WERI-Rb-1 (cell line): ENCODE measurements at regions not wholly inside any gene's neighbourhood (a gene's known extent, or its start where the extent isn't known, plus 50 kb on each side); places are given as distances from the start of the nearest gene placed in this dataset.
A peak's percentile ranks its signal among the peaks of the same experiment; 100 is the strongest.

ENCODE experiments used
- DNase-seq: peaks from one replicate; pipeline ENCODE4 v3.0.0-alpha.2; 2020
- H3K27ac ChIP-seq: fragments of 250-450 bp; sonication (Bioruptor Pico); 2 replicates; pipeline ENCODE4 v1.5.1; 2020; ENCODE audit warnings: mild to moderate bottlenecking, moderate library complexity
- H3K27me3 ChIP-seq: fragments of 250-450 bp; sonication (Bioruptor Pico); 2 replicates; pipeline ENCODE4 v1.5.1; 2021; ENCODE audit warnings: mild to moderate bottlenecking, low read depth, moderate library complexity; ENCODE audit not compliant: insufficient read depth, severe bottlenecking
- H3K36me3 ChIP-seq: fragments of 250-450 bp; sonication (Bioruptor Pico); 2 replicates; pipeline ENCODE4 v1.5.1; 2020; ENCODE audit warnings: mild to moderate bottlenecking, moderate library complexity
- H3K4me3 ChIP-seq: 2 replicates; pipeline ENCODE4 v1.5.1; 2011; ENCODE audit warnings: low read depth, mild to moderate bottlenecking, control low read depth, low read length
- H3K9me3 ChIP-seq: fragments of 250-450 bp; sonication (Bioruptor Pico); 2 replicates; pipeline ENCODE4 v1.5.1; 2021; ENCODE audit warnings: mild to moderate bottlenecking, moderate library complexity; ENCODE audit not compliant: severe bottlenecking
- TF ChIP-seq, protein P1 (sequence below): IDR thresholded peaks from 2 replicates; pipeline ENCODE4 v1.5.1; 2011; ENCODE audit warnings: low read depth, mild to moderate bottlenecking, control low read depth, inconsistent platforms, low read length

DNA sequence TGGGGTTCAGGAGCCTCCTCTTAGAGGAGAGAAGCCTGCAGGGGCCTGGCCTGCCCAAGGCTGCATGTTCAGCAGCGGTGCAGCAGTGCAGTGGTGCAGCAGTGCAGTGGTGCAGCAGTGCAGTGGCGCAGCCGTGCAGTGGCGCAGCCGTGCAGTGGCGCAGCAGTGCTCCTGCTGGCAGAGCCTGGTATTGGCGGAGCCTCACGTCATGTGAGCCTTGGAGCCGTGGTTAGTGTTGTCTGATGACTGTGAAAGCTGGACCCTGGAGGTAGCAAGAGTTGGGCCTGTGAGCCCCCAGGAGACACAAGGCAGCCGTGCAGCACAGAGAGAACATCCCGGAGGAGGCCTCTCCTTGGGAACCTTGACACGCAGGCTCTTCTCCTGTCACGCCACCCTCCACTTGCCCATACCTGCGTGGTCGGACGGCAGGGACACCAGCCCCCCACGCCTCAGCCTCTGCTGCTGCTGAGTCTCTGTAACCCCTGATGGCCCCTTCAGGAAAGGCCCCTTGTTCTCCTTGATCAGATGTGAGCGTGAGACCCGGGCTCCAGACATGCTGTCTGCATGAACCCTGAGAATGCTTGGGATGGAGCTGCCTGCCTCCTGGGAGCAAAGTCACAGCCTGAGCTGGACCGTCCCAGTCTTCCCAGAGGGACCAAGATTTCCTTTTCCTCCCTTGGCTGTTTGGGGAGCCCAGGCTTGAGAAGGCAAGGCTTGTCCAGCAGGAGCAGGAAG, 193.7 kb downstream of the KIF26A start:
- TF ChIP-seq, protein P1, sequence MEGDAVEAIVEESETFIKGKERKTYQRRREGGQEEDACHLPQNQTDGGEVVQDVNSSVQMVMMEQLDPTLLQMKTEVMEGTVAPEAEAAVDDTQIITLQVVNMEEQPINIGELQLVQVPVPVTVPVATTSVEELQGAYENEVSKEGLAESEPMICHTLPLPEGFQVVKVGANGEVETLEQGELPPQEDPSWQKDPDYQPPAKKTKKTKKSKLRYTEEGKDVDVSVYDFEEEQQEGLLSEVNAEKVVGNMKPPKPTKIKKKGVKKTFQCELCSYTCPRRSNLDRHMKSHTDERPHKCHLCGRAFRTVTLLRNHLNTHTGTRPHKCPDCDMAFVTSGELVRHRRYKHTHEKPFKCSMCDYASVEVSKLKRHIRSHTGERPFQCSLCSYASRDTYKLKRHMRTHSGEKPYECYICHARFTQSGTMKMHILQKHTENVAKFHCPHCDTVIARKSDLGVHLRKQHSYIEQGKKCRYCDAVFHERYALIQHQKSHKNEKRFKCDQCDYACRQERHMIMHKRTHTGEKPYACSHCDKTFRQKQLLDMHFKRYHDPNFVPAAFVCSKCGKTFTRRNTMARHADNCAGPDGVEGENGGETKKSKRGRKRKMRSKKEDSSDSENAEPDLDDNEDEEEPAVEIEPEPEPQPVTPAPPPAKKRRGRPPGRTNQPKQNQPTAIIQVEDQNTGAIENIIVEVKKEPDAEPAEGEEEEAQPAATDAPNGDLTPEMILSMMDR: peak; percentile 78
- DNase-seq: peak; percentile 24
- H3K27me3 ChIP-seq: no peaks in the 10 kb centered on the region
- no peak overlapping the region for H3K27ac ChIP-seq
- peaks cover 7% of the 10 kb centered on the region for H3K9me3 ChIP-seq
- H3K4me3 ChIP-seq: no peak overlapping the region
- H3K36me3 ChIP-seq: no peaks in the 10 kb centered on the region

DNA sequence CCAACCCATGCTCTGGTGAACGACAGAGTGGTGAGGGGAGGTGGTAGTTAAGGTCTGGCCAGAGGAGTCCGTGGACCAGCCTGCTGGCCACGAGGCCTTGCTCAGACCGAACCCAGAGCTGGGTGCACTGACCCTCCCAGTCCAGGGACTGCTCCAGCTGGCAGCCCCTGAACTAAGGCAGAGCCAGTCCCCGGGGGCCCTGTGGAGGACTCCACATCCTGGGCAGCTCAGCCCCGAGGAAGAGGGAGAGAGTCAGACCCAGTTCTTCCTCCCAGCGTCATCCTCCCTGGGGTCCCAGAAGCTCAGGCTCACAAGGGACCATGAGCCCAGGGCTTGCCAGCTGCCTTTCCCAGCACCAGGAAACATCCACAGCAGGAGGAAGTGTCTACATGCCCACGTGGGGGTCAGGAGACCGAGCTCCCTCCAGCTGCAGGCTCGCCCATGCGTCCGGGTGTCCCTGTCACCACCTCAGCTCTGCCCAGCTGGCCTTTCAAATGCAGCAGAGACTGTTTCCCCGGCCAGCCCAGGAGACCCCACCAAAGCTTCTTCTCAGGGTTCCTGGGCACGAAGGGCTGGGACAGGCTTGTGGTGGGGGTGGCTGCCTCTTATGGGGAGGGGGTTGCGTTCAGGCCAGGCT, 194.4 kb downstream of the KIF26A start:
- no peak for DNase-seq
- Histone ChIP-seq H3K4me3 (no peak overlapping the region), H3K27me3 (no peaks in the 10 kb centered on the region), H3K27ac (no peak overlapping the region), H3K9me3 (peaks cover 7% of the 10 kb centered on the region), H3K36me3 (no peaks in the 10 kb centered on the region)
- TF ChIP-seq, protein P1: no peak

DNA sequence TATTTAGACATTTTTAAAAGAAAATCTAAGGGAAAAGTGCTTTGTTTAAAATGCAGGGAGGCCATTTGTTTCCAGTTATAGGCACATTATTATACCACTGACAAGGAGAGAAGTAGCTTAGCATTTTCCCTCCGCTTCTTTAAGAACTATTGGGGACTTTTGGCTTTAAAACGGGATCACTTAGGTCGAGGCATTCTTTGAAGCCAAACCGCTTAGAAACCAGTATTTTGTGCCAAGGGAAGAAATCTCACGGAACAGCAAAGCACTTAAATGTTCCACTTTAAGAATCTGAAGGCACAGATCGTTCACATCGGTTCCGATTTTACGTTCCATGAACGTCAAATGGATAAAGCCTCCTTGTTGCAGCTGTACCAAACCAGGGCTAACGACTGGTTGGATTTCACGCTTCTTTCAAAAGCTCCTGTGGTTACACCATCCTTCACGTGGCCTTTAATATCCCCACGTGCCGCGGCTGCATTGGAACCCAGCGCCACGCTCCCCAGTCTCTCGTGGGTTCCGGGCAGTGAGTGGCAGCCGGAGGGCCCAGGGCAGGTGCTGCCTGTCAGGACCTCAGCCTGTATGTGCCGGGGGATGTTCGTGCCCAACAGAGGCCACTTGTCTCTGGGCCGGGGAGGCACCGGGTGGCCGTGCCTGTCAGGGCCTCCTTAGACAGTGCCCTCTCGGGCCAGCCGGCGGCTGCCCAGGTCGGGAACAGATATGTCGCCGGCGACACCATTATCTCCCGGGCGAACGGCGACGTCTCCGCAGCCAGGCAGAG, 195.4 kb downstream of the KIF26A start:
- Histone ChIP-seq H3K36me3 (no peaks in the 10 kb centered on the region), H3K9me3 (peaks cover 7% of the 10 kb centered on the region)

DNA sequence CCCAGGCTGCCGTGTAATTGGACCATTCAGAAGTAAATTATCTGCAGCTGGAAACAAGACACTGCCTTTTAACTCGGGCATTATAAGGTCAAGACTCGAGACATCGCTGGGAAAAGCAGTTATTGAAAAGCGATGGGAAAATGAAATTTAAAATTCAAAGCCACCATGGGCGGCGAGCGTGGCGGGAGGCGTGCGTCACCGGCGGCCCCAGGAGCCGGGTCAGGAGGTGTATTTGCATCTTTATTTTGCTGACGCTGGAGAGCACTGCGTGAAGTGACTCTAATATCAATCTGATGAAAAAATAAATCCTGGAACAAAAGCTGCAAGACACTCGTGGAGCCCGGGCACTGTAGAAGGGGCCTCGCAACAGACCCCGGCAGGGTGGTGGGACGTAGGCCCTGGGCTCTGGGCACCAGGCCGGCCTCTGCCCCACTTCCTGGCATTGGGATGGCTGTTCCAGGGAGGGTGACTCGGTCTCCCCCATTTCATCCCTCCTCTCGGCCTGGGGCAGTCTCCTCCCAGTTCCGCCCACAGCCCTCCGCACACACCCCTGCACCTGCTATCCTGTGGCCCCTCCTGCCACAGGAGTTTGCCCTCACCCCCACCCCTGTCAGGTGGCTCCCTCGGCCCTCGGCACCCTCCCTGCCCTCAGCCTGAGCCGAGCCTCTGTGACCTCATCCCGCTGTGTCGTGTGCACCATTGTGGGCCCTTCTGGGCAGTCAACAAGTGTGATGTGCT, 196.2 kb downstream of the KIF26A start:
- no peak for DNase-seq
- no peaks in the 10 kb centered on the region for H3K27me3 ChIP-seq
- no peaks in the 10 kb centered on the region for H3K36me3 ChIP-seq
- H3K9me3 ChIP-seq: peaks cover 6% of the 10 kb centered on the region
- TF ChIP-seq, protein P1: no peak
- no peak overlapping the region for H3K27ac ChIP-seq
- no peak overlapping the region for H3K4me3 ChIP-seq

More for the DNA sequence above, 195.4 kb downstream of the KIF26A start:
- Histone ChIP-seq H3K27ac (no peak overlapping the region), H3K27me3 (no peaks in the 10 kb centered on the region), H3K4me3 (no peak overlapping the region)
- TF ChIP-seq, protein P1: no peak
- DNase-seq: no peak

DNA sequence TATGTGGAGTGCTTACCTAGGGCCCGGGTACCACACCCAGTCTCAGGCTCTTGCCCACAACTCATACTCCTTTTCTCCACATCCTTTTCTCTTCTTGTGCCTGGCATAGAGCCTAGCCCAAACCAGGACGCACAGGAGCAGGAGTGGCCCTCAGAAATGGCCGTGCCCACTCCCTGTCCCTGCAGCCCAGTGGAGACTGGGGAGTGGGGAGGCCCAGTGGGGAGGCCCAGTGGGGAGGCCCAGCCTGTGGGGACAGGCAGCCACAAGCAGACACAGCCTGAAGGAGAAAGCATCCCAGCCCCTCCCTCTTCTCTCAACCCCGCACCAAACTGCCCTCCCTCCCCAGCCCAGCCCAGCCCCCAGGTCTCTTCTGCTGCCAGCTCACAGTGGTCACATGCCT, 196.8 kb downstream of the KIF26A start:
- no peak overlapping the region for H3K27ac ChIP-seq

More for the DNA sequence above, 196.8 kb downstream of the KIF26A start:
- Histone ChIP-seq H3K9me3 (peaks cover 3% of the 10 kb centered on the region), H3K36me3 (no peaks in the 10 kb centered on the region), H3K27me3 (no peaks in the 10 kb centered on the region), H3K4me3 (no peak overlapping the region)
- TF ChIP-seq, protein P1: no peak
- no peak for DNase-seq
